Smooth muscle cell (in vitro differentiated cells): ENCODE measurements at regions not wholly inside any gene's neighbourhood (a gene's known extent, or its start where the extent isn't known, plus 50 kb on each side); places are given as distances from the start of the nearest gene placed in this dataset.

ENCODE experiments used
- DNase-seq: peaks from one replicate; lab custom pipeline; 2025; ENCODE audit not compliant: unreplicated experiment; lab: John Stamatoyannopoulos, UW
- H2AFZ ChIP-seq: fragments of 200-600 bp; sonication (generic); 2 replicates; pipeline ENCODE4 v1.6.0; 2016; ENCODE audit warnings: antibody characterized with exemption, low read depth, mild to moderate bottlenecking
- H3F3A ChIP-seq: fragments of 200-600 bp; sonication (generic); 2 replicates; pipeline ENCODE4 v1.6.0; 2017; ENCODE audit warnings: antibody characterized with exemption, low read depth
- H3K27ac ChIP-seq: fragments of 200-600 bp; sonication (generic); 2 replicates; pipeline ENCODE4 v1.5.1; 2016; ENCODE audit warnings: low read depth, mild to moderate bottlenecking
- H3K27me3 ChIP-seq: fragments of 200-600 bp; sonication (generic); 2 replicates; pipeline ENCODE4 v1.6.1; 2016; ENCODE audit warnings: low read depth, mild to moderate bottlenecking
- H3K36me3 ChIP-seq: fragments of 200-600 bp; sonication (generic); 2 replicates; pipeline ENCODE4 v1.5.1; 2016; ENCODE audit warnings: low read depth
- H3K4me1 ChIP-seq: fragments of 200-600 bp; sonication (generic); 2 replicates; pipeline ENCODE4 v1.5.1; 2016; ENCODE audit warnings: low read depth
- H3K4me2 ChIP-seq: fragments of 200-600 bp; sonication (generic); 2 replicates; pipeline ENCODE4 v1.6.0; 2016; ENCODE audit warnings: mild to moderate bottlenecking
- H3K4me3 ChIP-seq: fragments of 200-600 bp; sonication (generic); 2 replicates; pipeline ENCODE4 v1.5.1; 2016; ENCODE audit warnings: mild to moderate bottlenecking
- H3K79me2 ChIP-seq: fragments of 200-600 bp; sonication (generic); 2 replicates; pipeline ENCODE4 v1.6.0; 2016; ENCODE audit warnings: low read depth, mild to moderate bottlenecking
- H3K9ac ChIP-seq: fragments of 200-600 bp; sonication (generic); 2 replicates; pipeline ENCODE4 v1.6.0; 2016; ENCODE audit warnings: low read depth
- H3K9me3 ChIP-seq: fragments of 200-600 bp; sonication (generic); replicated peaks from 2 replicates; pipeline ENCODE4 v1.5.1; 2016; ENCODE audit warnings: low read depth
- H4K20me1 ChIP-seq: fragments of 200-600 bp; sonication (generic); 2 replicates; pipeline ENCODE4 v1.6.0; 2016; ENCODE audit warnings: low read depth
- WGBS: methylation state at CpG from one replicate; pipeline ENCODE4 v1.1.7; 2016; ENCODE audit warnings: low lambda C conversion rate; 5-methylcytosine and 5-hydroxymethylcytosine counted together
- TF ChIP-seq, protein P1 (sequence below): fragments of 200-600 bp; sonication (generic); IDR thresholded peaks from 2 replicates; pipeline ENCODE4 v1.5.1; 2017; ENCODE audit warnings: borderline replicate concordance, mild to moderate bottlenecking, antibody characterized with exemption; ENCODE audit not compliant: insufficient read depth, poor library complexity, severe bottlenecking

DNA sequence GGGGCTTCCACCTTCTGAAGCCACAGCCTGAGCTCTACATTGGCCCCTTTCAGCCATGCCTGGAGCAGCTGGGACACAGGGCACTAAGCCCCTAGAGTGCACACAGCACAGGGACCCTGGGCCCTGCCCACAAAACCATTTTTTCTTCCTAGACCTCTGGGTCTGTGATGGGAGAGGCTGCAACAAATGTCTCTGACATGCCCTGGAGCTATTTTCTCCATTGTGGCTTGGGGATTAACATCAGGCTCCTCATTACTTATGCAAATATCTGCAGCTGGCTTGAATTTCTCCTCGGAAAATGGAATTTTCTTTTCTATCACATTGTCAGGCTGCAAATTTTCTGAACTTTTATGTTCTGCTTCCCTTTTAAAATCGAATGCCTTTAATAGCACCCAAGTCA lies 795.7 kb downstream of the LTN1 start:
- Histone ChIP-seq H3K27me3 (no peaks in the 10 kb centered on the region), H3K36me3 (peaks cover 7% of the 10 kb centered on the region), H3K9me3 (no peaks in the 10 kb centered on the region), H4K20me1 (no peaks in the 10 kb centered on the region), H3F3A (no peaks in the 10 kb centered on the region), H3K27ac (no peak overlapping the region), H3K9ac (no peak overlapping the region), H3K4me1 (no peaks in the 10 kb centered on the region), H3K4me2 (no peak overlapping the region), H3K4me3 (no peak overlapping the region), H3K79me2 (no peaks in the 10 kb centered on the region), H2AFZ (no peak overlapping the region)
- DNase-seq = no peak
- 84% methylated on average over 2 of the region's 2 CpGs for WGBS
- TF ChIP-seq, protein P1, sequence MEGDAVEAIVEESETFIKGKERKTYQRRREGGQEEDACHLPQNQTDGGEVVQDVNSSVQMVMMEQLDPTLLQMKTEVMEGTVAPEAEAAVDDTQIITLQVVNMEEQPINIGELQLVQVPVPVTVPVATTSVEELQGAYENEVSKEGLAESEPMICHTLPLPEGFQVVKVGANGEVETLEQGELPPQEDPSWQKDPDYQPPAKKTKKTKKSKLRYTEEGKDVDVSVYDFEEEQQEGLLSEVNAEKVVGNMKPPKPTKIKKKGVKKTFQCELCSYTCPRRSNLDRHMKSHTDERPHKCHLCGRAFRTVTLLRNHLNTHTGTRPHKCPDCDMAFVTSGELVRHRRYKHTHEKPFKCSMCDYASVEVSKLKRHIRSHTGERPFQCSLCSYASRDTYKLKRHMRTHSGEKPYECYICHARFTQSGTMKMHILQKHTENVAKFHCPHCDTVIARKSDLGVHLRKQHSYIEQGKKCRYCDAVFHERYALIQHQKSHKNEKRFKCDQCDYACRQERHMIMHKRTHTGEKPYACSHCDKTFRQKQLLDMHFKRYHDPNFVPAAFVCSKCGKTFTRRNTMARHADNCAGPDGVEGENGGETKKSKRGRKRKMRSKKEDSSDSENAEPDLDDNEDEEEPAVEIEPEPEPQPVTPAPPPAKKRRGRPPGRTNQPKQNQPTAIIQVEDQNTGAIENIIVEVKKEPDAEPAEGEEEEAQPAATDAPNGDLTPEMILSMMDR = no peak

DNA sequence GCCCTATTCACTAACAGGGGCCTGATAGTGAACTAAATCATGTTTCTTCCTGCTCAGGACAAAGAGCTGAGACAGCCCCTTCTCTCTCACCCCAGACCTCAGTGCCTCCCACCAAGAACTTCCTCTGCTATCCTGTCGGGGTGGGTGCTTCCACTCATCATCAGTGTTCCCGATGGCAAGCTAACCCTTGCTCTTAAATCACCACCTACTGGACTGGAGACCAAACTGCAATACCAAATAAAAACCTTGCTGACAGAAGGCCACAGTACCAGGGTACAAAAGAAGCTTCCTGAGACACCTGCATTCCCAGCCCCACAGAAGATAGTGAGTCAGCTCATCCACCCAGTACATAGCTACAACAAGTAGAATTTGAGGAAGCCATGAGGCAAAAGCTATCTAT lies 799.5 kb downstream of the LTN1 start:
- no peak overlapping the region for H2AFZ ChIP-seq
- TF ChIP-seq, protein P1 = no peak
- no peak for DNase-seq
- no peak overlapping the region for H3K9ac ChIP-seq
- H3K27me3 ChIP-seq = no peaks in the 10 kb centered on the region
- WGBS = 67% methylated on average over 2 of the region's 2 CpGs
- no peak overlapping the region for H3K4me2 ChIP-seq
- no peaks in the 10 kb centered on the region for H3F3A ChIP-seq
- H3K27ac ChIP-seq = no peak overlapping the region
- no peaks in the 10 kb centered on the region for H4K20me1 ChIP-seq
- no peak overlapping the region for H3K4me3 ChIP-seq
- H3K4me1 ChIP-seq = no peaks in the 10 kb centered on the region
- H3K9me3 ChIP-seq = no peaks in the 10 kb centered on the region
- H3K36me3 ChIP-seq = no peaks in the 10 kb centered on the region
- H3K79me2 ChIP-seq = no peaks in the 10 kb centered on the region

DNA sequence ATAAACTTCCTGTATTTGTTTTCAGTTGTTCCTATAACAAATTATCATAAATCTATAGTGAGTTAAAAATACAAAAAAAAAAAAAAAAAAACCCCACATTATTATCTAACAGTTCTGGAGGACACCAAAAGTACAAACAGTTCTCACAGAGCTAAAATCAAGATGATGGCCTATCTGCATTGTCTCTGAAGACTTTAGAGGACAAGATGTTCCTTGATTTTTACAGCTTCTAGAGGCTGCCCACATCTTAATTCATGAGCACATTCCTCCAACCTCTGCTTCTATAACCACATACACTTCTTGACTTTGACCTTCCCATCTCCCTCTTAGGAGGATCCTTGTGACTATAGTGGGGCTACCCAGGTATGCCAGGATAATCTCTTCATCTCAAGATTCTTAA lies 806.1 kb downstream of the LTN1 start:
- Histone ChIP-seq H3K4me1 (no peaks in the 10 kb centered on the region), H3K79me2 (no peaks in the 10 kb centered on the region), H3K4me3 (no peak overlapping the region), H3K27ac (no peak overlapping the region), H2AFZ (no peak overlapping the region), H4K20me1 (no peaks in the 10 kb centered on the region), H3K9me3 (no peaks in the 10 kb centered on the region), H3K27me3 (no peaks in the 10 kb centered on the region), H3K36me3 (no peaks in the 10 kb centered on the region), H3F3A (no peaks in the 10 kb centered on the region), H3K9ac (no peak overlapping the region), H3K4me2 (no peak overlapping the region)
- no peak for DNase-seq
- TF ChIP-seq, protein P1 = no peak

DNA sequence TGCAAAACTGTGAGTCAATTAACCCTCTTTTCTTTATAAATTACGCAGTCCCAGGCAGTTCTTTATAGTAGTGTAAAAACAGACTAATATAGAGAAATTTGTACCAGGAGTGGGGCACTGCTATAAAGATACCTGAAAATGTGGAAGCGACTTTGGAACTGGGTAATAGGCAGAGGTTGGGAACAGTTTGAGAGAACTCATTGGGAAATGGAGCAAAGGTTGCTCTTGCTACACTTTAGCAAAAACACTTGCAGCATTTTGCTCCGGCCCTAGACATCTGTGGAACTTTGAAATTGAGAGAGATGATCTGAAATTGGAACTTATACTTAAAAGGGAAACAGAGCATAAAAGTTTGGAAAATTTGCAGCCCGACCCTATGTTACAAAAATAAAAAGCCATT lies 810.9 kb downstream of the LTN1 start:
- no peaks in the 10 kb centered on the region for H3K36me3 ChIP-seq
- H3K9me3 ChIP-seq = no peaks in the 10 kb centered on the region
- no peak overlapping the region for H2AFZ ChIP-seq
- no peak for DNase-seq
- no peaks in the 10 kb centered on the region for H4K20me1 ChIP-seq
- no peaks in the 10 kb centered on the region for H3F3A ChIP-seq
- H3K4me3 ChIP-seq = no peak overlapping the region
- no peaks in the 10 kb centered on the region for H3K4me1 ChIP-seq
- H3K79me2 ChIP-seq = no peaks in the 10 kb centered on the region
- TF ChIP-seq, protein P1 = no peak
- H3K27ac ChIP-seq = no peak overlapping the region
- H3K27me3 ChIP-seq = no peaks in the 10 kb centered on the region
- 92% methylated on average over 4 of the region's 4 CpGs for WGBS
- H3K9ac ChIP-seq = no peak overlapping the region
- H3K4me2 ChIP-seq = no peak overlapping the region
